GM12878 (cell line): ENCODE measurements at regions not wholly inside any gene's neighbourhood (a gene's known extent, or its start where the extent isn't known, plus 50 kb on each side); places are given as distances from the start of the nearest gene placed in this dataset.

ENCODE experiments used
- ATAC-seq: fragments of 200-7000 bp; cut with Tn5 transposase; 3 replicates; pipeline ENCODE4 v1.9.1; 2020; ENCODE audit warnings: mild to moderate bottlenecking, moderate library complexity
- BruUV-seq: library from RNA; stranded (reverse); fragments of 400-500 nt; replicated peaks from 2 replicates; lab custom pipeline; 2021; lab: Mats Ljungman, UMichigan
- CTCF ChIA-PET: fragments of 300-600 bp; sonication (Branson Sonifier 250); formaldehyde crosslinking; extraction: SDS; loops from one replicate; lab custom pipeline; 2021; ENCODE audit warnings: inconsistent platforms; lab: Yijun Ruan, JAX
- POLR2A ChIA-PET: fragments of 350-600 bp; formaldehyde crosslinking; extraction: SDS; loops from one replicate; lab custom pipeline; 2021; ENCODE audit warnings: inconsistent platforms; lab: Charles Lee
- RAD21 ChIA-PET: fragments of 300-600 bp; sonication (Branson Sonifier 250); formaldehyde crosslinking; loops from one replicate; lab custom pipeline; 2023; ENCODE audit warnings: antibody characterized with exemption; ENCODE audit not compliant: unreplicated experiment; lab: Charles Lee
- SMC1A ChIA-PET: fragments of 300-600 bp; sonication (Branson Sonifier 250); formaldehyde crosslinking; loops from one replicate; lab custom pipeline; 2023; ENCODE audit not compliant: unreplicated experiment, uncharacterized antibody; lab: Charles Lee
- DNase-seq: peaks from one replicate; pipeline ENCODE4 v3.0.0-alpha.2; 2011; ENCODE audit warnings: low read depth, low spot score
- FAIRE-seq: peaks from 3 replicates; lab custom pipeline; 2011; peaks lifted over from hg19 to GRCh38; lab: Jason Lieb, UNC
- H2AFZ ChIP-seq: 2 replicates; pipeline ENCODE4 v1.6.0; 2011; ENCODE audit warnings: low read depth, low read length, control low read depth; ENCODE audit not compliant: control insufficient read depth
- H3K27ac ChIP-seq: 2 replicates; pipeline ENCODE4 v1.5.1; 2011; ENCODE audit warnings: control low read depth; ENCODE audit not compliant: control insufficient read depth, insufficient read depth
- H3K27me3 ChIP-seq, 2 experiments: replicated peaks in 1 of 2; 2 replicates each; pipeline versions ENCODE4 v1.6.0 to v1.6.1; 2011; ENCODE audit warnings: low read length in 1 of 2; ENCODE audit not compliant: control insufficient read depth in 2 of 2, insufficient read depth in 2 of 2
- H3K36me3 ChIP-seq, 2 experiments: 2 replicates each; pipeline ENCODE4 v1.5.1; 2011; ENCODE audit warnings: low read length in 1 of 2; ENCODE audit not compliant: control insufficient read depth in 2 of 2, insufficient read depth in 2 of 2
- H3K4me1 ChIP-seq: 2 replicates; pipeline ENCODE4 v1.6.1; 2011; ENCODE audit warnings: mild to moderate bottlenecking, low read length, moderate library complexity, mixed read lengths; ENCODE audit not compliant: control insufficient read depth, insufficient read depth
- H3K4me2 ChIP-seq: 2 replicates; pipeline ENCODE4 v1.6.0; 2011; ENCODE audit warnings: control low read depth; ENCODE audit not compliant: control insufficient read depth, insufficient read depth
- H3K4me3 ChIP-seq: fragments of 200-600 bp; sonication (generic); 2 replicates; pipeline ENCODE4 v1.5.1; 2016
- H3K79me2 ChIP-seq: 2 replicates; pipeline ENCODE4 v1.6.0; 2011; ENCODE audit warnings: low read length; ENCODE audit not compliant: control insufficient read depth, insufficient read depth
- H3K9ac ChIP-seq: 2 replicates; pipeline ENCODE4 v1.8.0; 2011; ENCODE audit warnings: low read length, control low read depth, mixed read lengths; ENCODE audit not compliant: control insufficient read depth, insufficient read depth
- H3K9me3 ChIP-seq: replicated peaks from 3 replicates; pipeline ENCODE4 v1.5.1; 2011; ENCODE audit warnings: mild to moderate bottlenecking, low read length; ENCODE audit not compliant: control insufficient read depth, insufficient read depth
- H4K20me1 ChIP-seq: 2 replicates; pipeline ENCODE4 v1.6.0; 2011; ENCODE audit not compliant: control insufficient read depth, insufficient read depth
- CHD4 ChIP-seq: fragments of 200-600 bp; sonication (generic); IDR thresholded peaks from 2 replicates; pipeline ENCODE4 v1.6.1; 2016; ENCODE audit warnings: mild to moderate bottlenecking
- EZH2 ChIP-seq: IDR thresholded peaks from 2 replicates; pipeline ENCODE4 v1.6.1; 2012; ENCODE audit warnings: low read depth, mild to moderate bottlenecking, control low read depth, inconsistent platforms, low read length, borderline replicate concordance; ENCODE audit not compliant: control insufficient read depth
- JUNB ChIP-seq: IDR thresholded peaks from 2 replicates; pipeline ENCODE4 v1.6.1; 2016; ENCODE audit warnings: antibody characterized with exemption, mild to moderate bottlenecking
- NR2C2 ChIP-seq: IDR thresholded peaks from 2 replicates; pipeline ENCODE4 v1.6.1; 2011; ENCODE audit warnings: borderline replicate concordance, low read depth; ENCODE audit not compliant: control insufficient read depth, insufficient read length
- PAX5 ChIP-seq: IDR thresholded peaks from 2 replicates; pipeline ENCODE4 v1.6.1; 2011; ENCODE audit warnings: low read depth, low read length, borderline replicate concordance
- YY1 ChIP-seq: IDR thresholded peaks from 2 replicates; pipeline ENCODE4 v1.6.1; 2011; ENCODE audit warnings: low read depth, mild to moderate bottlenecking, low read length
- ZNF217 ChIP-seq: fragments of 450-650 bp; IDR thresholded peaks from 2 replicates; pipeline ENCODE4 v1.6.1; 2017; ENCODE audit warnings: antibody characterized with exemption, mild to moderate bottlenecking
- WGBS: methylation state at CpG from one replicate; pipeline ENCODE4 v1.1.6; 2016; ENCODE audit warnings: low lambda C conversion rate; ENCODE audit not compliant: insufficient replicate concordance, insufficient coverage; ENCODE audit errors: missing lambda C conversion rate; 5-methylcytosine and 5-hydroxymethylcytosine counted together
- in situ Hi-C: fragments of 300-500 bp; cut with MboI; formaldehyde crosslinking; loops from 9 replicates; pipeline ENCODE4 v1.14.3; 2018; ENCODE audit warnings: mixed read lengths
- intact Hi-C: fragments of 100-400 bp; cut with micrococcal nuclease; formaldehyde crosslinking; loops from one replicate; pipeline ENCODE4 v1.14.2; 2022; ENCODE audit not compliant: unreplicated experiment
- TF ChIP-seq, protein P1 (sequence below): IDR thresholded peaks from 2 replicates; pipeline ENCODE4 v1.6.1; 2012; ENCODE audit warnings: improper control_type of control experiment, low read depth, low read length; ENCODE audit not compliant: insufficient replicate concordance
- TF ChIP-seq, protein P2 (sequence below): fragments of 450-650 bp; formaldehyde crosslinking; IDR thresholded peaks from 2 replicates; pipeline ENCODE4 v1.5.0; 2022; ENCODE audit warnings: mild to moderate bottlenecking, missing genetic modification characterization
- TF ChIP-seq, protein P3 (sequence below), 3 experiments: IDR thresholded peaks in 2 of 3; conservative IDR thresholded peaks in 1 of 3; 2 replicates each; pipeline ENCODE4 v1.5.1; 2011; ENCODE audit warnings: low read depth in 3 of 3, low read length in 3 of 3, mild to moderate bottlenecking in 3 of 3, control low read depth in 2 of 3, moderate library complexity in 2 of 3, inconsistent platforms in 1 of 3, mixed read lengths in 1 of 3; ENCODE audit not compliant: control insufficient read depth in 2 of 3, insufficient read depth in 1 of 3; ENCODE audit errors: extremely low read depth in 1 of 3

DNA sequence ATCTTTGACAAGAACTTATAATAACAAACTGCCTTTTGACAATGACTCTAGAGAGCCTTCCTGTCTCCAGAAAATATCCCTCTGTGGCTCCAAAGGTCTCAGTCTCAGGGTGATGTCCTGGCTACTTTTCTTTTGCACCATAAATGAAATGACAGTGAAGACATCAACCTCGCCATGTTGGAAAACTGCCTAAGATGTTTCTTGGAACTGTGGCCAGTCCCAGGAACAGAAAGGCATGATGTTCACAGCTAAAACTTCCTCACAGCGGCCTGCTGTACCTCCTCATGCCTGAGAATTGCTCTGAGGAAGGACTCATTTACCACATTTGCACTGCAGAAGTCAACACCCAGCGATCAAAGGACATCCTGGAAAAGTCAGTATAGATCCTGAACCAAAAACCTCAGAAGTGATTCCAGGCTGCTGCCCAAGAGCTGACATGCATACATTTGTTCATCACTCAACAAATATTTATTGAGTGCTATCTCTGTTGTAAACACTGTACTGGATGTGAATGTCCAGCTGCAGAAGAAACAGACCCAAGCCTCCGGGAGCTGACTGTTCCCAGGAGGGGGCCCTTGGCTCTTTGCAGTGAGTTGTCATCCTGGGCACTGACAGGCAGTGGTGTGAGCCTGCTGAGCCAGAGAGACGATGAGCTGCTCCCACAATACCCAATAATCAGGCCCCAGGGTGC is 64.3 kb upstream of the ACSL3 start (continued):
- TF ChIP-seq, protein P1, sequence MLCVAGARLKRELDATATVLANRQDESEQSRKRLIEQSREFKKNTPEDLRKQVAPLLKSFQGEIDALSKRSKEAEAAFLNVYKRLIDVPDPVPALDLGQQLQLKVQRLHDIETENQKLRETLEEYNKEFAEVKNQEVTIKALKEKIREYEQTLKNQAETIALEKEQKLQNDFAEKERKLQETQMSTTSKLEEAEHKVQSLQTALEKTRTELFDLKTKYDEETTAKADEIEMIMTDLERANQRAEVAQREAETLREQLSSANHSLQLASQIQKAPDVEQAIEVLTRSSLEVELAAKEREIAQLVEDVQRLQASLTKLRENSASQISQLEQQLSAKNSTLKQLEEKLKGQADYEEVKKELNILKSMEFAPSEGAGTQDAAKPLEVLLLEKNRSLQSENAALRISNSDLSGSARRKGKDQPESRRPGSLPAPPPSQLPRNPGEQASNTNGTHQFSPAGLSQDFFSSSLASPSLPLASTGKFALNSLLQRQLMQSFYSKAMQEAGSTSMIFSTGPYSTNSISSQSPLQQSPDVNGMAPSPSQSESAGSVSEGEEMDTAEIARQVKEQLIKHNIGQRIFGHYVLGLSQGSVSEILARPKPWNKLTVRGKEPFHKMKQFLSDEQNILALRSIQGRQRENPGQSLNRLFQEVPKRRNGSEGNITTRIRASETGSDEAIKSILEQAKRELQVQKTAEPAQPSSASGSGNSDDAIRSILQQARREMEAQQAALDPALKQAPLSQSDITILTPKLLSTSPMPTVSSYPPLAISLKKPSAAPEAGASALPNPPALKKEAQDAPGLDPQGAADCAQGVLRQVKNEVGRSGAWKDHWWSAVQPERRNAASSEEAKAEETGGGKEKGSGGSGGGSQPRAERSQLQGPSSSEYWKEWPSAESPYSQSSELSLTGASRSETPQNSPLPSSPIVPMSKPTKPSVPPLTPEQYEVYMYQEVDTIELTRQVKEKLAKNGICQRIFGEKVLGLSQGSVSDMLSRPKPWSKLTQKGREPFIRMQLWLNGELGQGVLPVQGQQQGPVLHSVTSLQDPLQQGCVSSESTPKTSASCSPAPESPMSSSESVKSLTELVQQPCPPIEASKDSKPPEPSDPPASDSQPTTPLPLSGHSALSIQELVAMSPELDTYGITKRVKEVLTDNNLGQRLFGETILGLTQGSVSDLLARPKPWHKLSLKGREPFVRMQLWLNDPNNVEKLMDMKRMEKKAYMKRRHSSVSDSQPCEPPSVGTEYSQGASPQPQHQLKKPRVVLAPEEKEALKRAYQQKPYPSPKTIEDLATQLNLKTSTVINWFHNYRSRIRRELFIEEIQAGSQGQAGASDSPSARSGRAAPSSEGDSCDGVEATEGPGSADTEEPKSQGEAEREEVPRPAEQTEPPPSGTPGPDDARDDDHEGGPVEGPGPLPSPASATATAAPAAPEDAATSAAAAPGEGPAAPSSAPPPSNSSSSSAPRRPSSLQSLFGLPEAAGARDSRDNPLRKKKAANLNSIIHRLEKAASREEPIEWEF = no peak
- no peak for TF ChIP-seq EZH2

DNA sequence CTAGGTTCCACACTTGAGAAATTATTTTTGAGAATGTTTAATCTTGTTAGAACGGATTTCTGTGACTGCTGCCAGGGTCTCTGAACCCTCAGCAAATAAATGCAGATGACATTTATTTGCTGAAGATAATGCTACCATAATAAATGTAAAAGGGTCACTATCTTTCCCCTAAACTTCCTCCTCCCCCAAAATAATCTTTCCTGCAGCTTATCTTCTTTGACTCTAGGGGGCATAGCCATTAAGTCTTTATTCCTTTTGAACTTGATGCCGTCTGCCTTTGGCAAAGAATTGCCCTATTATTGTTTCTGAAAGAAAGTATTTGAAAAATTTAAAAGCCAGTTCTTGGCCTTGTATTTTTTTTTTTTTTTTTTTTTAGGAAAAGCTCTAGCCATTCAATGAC is 63.6 kb upstream of the ACSL3 start:
- ATAC-seq (peak; percentile 70; the same call in 2 of the 3 replicates), DNase-seq (no peak), FAIRE-seq (no peak)
- H3K27ac ChIP-seq = no peak overlapping the region
- RAD21 ChIA-PET = interaction anchor here (0.7 to 2.5 kb wide), 6 partner anchors 65 to 744 kb away, joined by 3 to 17 read pairs (median 6); no protein-coding TSS in a partner anchor
- SMC1A ChIA-PET = interaction anchor here (0.6 to 2.5 kb wide), 16 partner anchors 20 to 142 kb away, joined by 3 to 7 read pairs (median 4); no protein-coding TSS in a partner anchor
- POLR2A ChIA-PET = interaction anchor here (0.6 to 0.7 kb wide), 6 partner anchors 36 to 1899 kb away, joined by 3 to 6 read pairs (median 5); no protein-coding TSS in a partner anchor
- no TSS peak for BruUV-seq
- CTCF ChIA-PET = interaction anchor here (0.6 to 3.5 kb wide), 17 partner anchors 10 to 1169 kb away, joined by 3 to 28 read pairs (median 7); no protein-coding TSS in a partner anchor
- intact Hi-C loops (loop anchor here (2.0 kb wide), 1 partner anchor 106 kb away; no protein-coding TSS in a partner anchor), in situ Hi-C loops (no loop called here)
- no peak overlapping the region for H3K9ac ChIP-seq
- 2% methylated on average over 2 of the region's 2 CpGs for WGBS
- H3K4me2 ChIP-seq = no peak overlapping the region
- H4K20me1 ChIP-seq = no peaks in the 10 kb centered on the region
- H3K9me3 ChIP-seq = no peaks in the 10 kb centered on the region
- no peaks in the 10 kb centered on the region for H3K4me1 ChIP-seq
- H3K36me3 ChIP-seq = no peaks in the 10 kb centered on the region
- H3K27me3 ChIP-seq = no peaks in the 10 kb centered on the region
- H3K79me2 ChIP-seq = no peaks in the 10 kb centered on the region
- no peak overlapping the region for H2AFZ ChIP-seq
- H3K4me3 ChIP-seq = no peak overlapping the region
- TF ChIP-seq, protein P2, sequence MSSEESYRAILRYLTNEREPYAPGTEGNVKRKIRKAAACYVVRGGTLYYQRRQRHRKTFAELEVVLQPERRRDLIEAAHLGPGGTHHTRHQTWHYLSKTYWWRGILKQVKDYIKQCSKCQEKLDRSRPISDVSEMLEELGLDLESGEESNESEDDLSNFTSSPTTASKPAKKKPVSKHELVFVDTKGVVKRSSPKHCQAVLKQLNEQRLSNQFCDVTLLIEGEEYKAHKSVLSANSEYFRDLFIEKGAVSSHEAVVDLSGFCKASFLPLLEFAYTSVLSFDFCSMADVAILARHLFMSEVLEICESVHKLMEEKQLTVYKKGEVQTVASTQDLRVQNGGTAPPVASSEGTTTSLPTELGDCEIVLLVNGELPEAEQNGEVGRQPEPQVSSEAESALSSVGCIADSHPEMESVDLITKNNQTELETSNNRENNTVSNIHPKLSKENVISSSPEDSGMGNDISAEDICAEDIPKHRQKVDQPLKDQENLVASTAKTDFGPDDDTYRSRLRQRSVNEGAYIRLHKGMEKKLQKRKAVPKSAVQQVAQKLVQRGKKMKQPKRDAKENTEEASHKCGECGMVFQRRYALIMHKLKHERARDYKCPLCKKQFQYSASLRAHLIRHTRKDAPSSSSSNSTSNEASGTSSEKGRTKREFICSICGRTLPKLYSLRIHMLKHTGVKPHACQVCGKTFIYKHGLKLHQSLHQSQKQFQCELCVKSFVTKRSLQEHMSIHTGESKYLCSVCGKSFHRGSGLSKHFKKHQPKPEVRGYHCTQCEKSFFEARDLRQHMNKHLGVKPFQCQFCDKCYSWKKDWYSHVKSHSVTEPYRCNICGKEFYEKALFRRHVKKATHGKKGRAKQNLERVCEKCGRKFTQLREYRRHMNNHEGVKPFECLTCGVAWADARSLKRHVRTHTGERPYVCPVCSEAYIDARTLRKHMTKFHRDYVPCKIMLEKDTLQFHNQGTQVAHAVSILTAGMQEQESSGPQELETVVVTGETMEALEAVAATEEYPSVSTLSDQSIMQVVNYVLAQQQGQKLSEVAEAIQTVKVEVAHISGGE (CRISPR knock-in tag) = no peak
- TF ChIP-seq CHD4 (no peak), YY1 (no peak), JUNB (no peak), NR2C2 (no peak), PAX5 (no peak), ZNF217 (no peak)
- TF ChIP-seq, protein P3, sequence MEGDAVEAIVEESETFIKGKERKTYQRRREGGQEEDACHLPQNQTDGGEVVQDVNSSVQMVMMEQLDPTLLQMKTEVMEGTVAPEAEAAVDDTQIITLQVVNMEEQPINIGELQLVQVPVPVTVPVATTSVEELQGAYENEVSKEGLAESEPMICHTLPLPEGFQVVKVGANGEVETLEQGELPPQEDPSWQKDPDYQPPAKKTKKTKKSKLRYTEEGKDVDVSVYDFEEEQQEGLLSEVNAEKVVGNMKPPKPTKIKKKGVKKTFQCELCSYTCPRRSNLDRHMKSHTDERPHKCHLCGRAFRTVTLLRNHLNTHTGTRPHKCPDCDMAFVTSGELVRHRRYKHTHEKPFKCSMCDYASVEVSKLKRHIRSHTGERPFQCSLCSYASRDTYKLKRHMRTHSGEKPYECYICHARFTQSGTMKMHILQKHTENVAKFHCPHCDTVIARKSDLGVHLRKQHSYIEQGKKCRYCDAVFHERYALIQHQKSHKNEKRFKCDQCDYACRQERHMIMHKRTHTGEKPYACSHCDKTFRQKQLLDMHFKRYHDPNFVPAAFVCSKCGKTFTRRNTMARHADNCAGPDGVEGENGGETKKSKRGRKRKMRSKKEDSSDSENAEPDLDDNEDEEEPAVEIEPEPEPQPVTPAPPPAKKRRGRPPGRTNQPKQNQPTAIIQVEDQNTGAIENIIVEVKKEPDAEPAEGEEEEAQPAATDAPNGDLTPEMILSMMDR (IDR thresholded peaks at IDR 0.05 in 2 of 3, conservative IDR thresholded peaks at IDR 0.05 in 1 of 3; ENCODE audit: control insufficient read depth in 2 of 3, extremely low read depth in 1 of 3, insufficient read depth in 1 of 3, low read depth in 3 of 3, low read length in 3 of 3) = peak; percentile 38 to 49 (median 49); a peak in 5 of 6 replicates
